ENCODE measurements at regions not wholly inside any gene's neighbourhood (a gene's known extent, or its start where the extent isn't known, plus 50 kb on each side); places are given as distances from the start of the nearest gene placed in this dataset.

DNA sequence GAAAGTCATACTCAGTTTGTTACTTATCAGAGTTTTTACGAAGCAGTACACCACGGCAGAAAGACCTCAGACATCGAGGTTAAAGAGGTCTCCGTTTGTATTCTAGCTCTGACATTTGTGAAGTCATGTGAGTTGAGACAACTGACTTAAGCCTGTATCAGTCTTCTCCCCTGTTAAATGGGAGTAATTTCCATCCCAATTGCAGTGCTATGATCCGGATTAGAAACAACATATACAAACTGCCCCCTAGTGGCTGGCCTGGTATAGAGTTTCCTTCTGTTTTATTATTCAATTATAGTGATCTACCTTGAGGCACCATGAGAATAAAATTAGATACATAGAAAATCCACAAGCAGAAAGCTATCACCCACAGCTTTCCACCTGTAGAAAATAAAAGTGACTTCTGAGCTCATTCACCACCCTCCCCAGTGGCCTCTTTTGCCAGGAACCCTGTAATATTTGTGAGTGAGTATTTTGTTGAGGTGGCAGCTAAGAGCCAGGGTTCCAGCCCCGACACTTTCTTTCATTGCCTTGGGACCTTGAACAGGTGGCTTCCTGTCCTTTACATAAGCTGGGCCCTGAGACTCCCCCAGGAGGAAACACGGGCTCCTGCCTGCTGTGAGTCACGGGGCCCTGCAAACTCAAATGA lies 607.2 kb upstream of the MGMT start:
- DNase-seq (ENCODE audit: low read depth), result no peak

GRCh38 chr10:128860574-128860973 lies 606.5 kb upstream of the MGMT start:
- DNase-seq (ENCODE audit: low read depth), result no peak

GRCh38 chr10:128861018-128861901 lies 605.8 kb upstream of the MGMT start:
- DNase-seq (ENCODE audit: low read depth), result no peak

- DNase-seq (ENCODE audit: low read depth), result no peak
Measured at GRCh38 chr10:128863411-128863810, 603.6 kb upstream of the MGMT start.

DNA sequence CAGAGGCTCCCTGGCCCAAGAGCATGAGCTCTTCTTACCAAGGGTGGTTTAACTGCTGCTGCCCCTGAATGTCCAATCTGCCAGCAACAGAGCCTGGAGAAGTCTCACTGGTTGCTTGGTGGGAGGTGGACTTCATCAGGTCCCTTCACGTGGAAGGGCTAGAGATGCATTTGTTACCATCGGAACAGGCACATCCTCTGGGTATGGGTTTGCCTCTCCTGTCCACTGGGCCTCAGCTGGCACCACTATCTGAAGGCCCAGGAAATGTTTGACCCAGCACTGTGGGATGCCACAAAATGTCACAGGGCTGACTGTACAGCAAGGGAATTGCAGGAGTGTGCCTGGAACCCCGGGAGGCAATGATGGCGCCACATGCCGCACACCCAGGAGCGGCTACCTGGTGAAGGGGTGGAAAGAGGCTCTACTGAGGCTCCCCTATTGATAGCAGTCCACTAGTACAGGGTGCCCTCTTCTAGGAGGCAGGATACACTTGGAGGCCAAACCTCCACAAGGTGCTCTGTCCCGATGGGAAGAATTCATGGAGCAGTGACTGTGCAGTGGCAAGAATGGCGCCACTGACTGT lies 603.1 kb upstream of the MGMT start:
- no peak for DNase-seq (ENCODE audit: low read depth)

GRCh38 chr10:128864554-128865295 lies 602.3 kb upstream of the MGMT start:
- no peak for DNase-seq (ENCODE audit: low read depth)

DNA sequence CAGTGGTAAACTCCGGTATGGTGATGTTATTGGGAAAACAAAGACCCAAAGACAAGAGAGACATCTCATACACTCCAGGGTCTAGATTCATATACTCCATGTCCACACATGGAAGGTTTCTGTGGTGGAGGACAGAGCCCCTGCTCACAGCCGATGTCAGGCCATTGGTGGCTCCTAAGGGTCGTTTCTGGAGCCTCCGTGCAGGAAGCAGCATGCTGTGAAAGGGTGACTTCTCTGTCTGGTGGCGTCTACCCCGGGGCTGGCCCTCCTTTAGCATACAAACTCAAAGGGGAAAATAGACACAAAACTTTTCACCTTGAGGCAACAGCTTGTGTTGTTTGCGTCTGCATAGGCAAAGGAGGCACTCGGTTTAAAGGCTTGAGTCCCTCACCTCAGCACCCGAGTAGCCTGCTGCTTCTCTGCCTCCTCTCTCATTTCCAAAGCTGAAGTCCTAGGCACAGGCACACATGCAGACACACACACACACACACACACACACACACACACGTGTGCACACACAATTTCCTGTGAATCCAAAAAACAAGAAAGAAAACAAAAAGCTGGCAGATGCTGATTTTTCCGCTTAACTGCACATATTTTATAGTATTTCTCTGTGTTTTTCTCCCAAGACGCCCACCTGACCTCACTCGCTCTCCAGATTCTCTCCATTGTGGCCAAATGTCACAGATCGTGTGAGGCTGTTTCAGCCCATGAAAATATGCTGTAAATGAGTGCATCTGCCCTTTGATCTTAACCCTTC lies 601.4 kb upstream of the MGMT start:
- no peak for DNase-seq (ENCODE audit: low read depth)

- no peak for DNase-seq (ENCODE audit: low read depth)
Measured at GRCh38 chr10:128866551-128866950, 600.5 kb upstream of the MGMT start.

- DNase-seq (ENCODE audit: low read depth), result no peak
Measured at GRCh38 chr10:128867210-128867609, 599.8 kb upstream of the MGMT start.

GRCh38 chr10:128867819-128868218 lies 599.2 kb upstream of the MGMT start:
- no peak for DNase-seq (ENCODE audit: low read depth)

- no peak for DNase-seq (ENCODE audit: low read depth)
Measured at GRCh38 chr10:128868481-128868880, 598.6 kb upstream of the MGMT start.

GRCh38 chr10:128869101-128869749 lies 597.8 kb upstream of the MGMT start:
- DNase-seq (ENCODE audit: low read depth), result no peak

DNA sequence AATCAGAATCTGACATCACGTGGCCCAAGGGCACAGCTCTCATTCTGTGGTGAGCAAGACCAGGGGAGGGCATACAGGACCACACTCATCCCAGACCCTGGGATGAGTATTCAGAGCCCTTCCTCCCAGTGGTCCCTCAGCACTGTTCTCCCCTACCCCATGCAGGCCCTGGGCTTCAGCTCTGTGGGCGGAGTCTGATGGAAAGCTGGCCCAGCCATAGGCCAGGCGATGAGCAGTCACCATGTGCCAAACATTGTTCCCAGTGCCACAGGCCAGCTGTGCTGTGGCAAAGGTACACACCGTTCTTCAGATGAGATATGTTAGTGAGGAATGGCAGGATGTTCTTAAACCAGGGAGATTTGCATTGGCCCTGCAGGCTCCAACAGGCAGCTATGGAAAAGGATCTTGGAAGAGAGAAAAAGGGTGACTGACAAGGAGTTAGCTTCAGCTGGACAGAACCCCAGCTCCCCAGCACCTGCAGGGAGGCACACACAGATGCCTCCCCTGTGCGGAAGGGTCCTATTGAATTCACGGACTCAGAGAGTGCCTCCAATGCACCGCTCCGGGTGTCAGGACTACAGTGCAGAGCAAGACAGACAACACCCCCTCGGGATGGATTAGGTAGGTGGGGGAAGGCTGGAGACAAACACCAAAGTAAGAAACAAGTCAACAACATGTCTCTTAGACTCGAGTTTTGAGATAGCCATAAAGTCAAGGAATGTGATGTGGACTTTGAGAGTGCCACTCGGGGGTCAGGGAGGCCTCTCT lies 596.0 kb upstream of the MGMT start:
- no peak for DNase-seq (ENCODE audit: low read depth)

GRCh38 chr10:128871671-128872231 lies 595.3 kb upstream of the MGMT start:
- no peak for DNase-seq (ENCODE audit: low read depth)

- no peak for DNase-seq (ENCODE audit: low read depth)
Measured at GRCh38 chr10:128873411-128874054, 593.5 kb upstream of the MGMT start.

GRCh38 chr10:128874331-128874730 lies 592.7 kb upstream of the MGMT start:
- DNase-seq (ENCODE audit: low read depth), result no peak

DNA sequence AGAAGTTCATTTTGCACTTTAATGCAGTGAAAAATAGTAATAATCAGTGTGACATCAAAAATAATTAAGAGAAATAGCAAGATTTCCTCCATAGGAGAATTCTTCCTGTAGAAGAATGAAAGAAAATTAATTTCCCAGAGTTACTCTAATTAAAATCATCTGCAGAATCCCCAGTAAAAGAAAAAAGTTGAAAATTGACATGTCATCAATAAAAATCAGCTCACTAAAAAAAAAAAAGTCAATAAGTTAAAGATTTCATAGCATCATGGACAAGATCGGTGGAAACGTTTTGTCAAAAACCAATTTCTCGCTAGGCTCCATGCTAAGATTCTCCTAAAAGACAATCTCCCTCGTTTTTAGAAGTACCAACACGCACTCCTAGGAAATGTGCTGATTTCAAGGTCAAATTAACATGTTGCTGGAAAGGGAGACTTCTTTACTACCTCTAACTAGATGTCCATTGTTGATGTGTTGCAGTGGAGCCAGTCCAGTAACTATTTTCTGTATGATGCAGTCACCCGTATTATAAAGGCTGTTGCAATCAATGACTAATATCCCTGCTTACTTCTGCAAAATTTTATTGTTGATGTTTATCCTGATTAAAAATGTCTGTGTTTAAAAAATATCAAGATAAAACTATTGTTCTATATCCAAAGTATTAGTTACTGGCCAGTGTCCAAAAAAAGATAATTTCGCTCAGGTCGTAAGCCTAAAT lies 591.9 kb upstream of the MGMT start:
- DNase-seq (ENCODE audit: low read depth), result no peak

DNA sequence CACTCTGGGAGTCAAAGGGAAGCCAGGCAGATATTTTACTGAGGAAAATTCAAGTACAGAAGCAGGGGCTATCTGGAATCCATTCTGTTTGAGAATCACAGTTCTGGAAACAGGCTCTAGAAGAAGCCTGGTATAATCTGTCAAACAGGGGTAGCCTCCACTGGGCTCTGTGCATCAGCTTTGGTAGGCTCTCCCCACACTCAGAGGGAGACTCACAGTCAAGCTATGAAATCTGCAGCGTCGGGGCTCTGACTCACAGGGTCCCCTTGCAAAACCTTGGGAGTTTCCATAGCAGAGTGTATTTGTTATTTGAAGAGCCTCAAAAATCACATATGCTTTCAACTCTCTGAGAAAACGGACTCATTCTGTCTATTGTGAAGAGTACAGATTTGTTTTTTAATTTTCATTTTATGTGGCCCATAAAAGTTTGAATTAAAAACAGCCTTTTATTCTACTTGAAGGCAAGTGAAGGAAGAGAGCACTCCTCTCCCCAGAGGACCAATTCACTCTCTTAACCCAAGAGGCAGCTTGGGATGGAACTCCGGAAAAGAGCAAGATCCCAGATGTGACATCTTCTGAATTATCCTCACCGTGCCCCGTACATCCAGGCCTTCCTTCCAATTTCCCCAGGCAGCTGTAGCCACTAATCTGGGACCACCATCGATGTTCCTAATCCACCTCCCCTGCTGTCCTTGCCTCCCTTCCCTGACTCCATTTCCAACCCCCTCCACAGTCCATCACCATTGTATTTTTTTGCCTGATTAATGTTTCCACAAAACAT lies 590.9 kb upstream of the MGMT start:
- DNase-seq (ENCODE audit: low read depth), result no peak
